ENCODE measurements at regions not wholly inside any gene's neighbourhood (a gene's known extent, or its start where the extent isn't known, plus 50 kb on each side); places are given as distances from the start of the nearest gene placed in this dataset.

DNA sequence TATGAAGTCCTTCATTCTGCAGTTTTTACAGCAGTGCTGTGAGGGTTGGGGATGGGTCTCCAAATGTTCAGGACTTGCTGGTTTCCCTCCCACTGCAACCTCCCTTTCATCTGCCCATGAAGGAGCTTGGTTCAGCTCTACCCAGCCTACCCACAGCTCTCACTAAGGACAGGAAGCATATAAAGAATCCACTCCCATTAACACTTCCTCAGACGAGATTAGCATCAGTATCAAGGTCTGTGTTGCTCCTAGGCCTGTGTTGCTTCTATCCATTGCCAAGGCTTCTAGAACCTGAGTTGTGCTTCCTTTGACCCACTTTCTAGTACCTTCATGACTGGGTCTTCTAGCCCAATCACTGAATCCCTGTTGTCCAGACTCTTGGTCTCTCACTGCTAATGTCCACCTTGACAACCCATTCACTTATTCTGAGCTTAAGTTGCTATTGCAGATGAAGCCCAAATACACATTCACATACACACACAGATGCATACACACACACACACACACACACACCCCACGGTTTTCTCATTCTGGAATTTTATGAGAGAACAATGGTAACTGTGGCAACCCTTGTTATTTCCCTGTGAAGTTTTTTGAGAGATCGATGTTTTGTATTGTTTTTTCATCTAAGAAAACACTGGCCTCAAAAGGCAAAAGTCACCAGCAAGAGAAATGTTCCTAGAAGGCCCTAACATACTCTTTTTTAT, 248.1 kb downstream of the MTERF1 start:
- no peak for TF ChIP-seq ZFX (IDR thresholded peaks at IDR 0.05; ENCODE audit: borderline replicate concordance)
- TF ChIP-seq, protein P1, sequence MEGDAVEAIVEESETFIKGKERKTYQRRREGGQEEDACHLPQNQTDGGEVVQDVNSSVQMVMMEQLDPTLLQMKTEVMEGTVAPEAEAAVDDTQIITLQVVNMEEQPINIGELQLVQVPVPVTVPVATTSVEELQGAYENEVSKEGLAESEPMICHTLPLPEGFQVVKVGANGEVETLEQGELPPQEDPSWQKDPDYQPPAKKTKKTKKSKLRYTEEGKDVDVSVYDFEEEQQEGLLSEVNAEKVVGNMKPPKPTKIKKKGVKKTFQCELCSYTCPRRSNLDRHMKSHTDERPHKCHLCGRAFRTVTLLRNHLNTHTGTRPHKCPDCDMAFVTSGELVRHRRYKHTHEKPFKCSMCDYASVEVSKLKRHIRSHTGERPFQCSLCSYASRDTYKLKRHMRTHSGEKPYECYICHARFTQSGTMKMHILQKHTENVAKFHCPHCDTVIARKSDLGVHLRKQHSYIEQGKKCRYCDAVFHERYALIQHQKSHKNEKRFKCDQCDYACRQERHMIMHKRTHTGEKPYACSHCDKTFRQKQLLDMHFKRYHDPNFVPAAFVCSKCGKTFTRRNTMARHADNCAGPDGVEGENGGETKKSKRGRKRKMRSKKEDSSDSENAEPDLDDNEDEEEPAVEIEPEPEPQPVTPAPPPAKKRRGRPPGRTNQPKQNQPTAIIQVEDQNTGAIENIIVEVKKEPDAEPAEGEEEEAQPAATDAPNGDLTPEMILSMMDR (IDR thresholded peaks at IDR 0.05): no peak
- no peak overlapping the region for H3K27ac ChIP-seq

DNA sequence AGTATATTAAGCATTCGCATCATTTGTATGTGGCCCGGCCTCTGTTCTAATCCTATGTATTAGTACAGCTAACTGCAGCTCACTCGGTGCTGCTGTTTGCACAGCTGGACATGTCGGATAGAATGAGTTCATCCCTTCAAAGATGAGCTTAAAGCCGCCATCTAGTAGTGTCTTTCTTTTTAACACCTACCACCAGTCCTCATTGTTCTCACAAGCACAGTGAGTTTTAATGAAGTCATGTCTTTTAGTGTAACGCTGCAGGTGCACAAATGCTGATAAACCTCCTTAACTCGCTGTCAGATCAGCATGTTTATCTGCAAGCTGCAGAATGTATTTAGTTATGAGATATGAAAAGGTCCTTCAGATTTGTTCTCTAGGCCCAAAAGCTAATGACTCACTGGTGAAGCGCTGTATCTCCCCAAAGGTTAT, 247.5 kb downstream of the MTERF1 start:
- TF ChIP-seq, protein P1 (IDR thresholded peaks at IDR 0.05): no peak
- no peak for TF ChIP-seq ZFX (IDR thresholded peaks at IDR 0.05; ENCODE audit: borderline replicate concordance)
- H3K27ac ChIP-seq: no peak overlapping the region

- TF ChIP-seq, protein P1 (IDR thresholded peaks at IDR 0.05): no peak
- TF ChIP-seq ZFX (IDR thresholded peaks at IDR 0.05; ENCODE audit: borderline replicate concordance): no peak
- no peak overlapping the region for H3K27ac ChIP-seq
Measured at GRCh38 chr7:91634485-91635177, 245.9 kb downstream of the MTERF1 start.

DNA sequence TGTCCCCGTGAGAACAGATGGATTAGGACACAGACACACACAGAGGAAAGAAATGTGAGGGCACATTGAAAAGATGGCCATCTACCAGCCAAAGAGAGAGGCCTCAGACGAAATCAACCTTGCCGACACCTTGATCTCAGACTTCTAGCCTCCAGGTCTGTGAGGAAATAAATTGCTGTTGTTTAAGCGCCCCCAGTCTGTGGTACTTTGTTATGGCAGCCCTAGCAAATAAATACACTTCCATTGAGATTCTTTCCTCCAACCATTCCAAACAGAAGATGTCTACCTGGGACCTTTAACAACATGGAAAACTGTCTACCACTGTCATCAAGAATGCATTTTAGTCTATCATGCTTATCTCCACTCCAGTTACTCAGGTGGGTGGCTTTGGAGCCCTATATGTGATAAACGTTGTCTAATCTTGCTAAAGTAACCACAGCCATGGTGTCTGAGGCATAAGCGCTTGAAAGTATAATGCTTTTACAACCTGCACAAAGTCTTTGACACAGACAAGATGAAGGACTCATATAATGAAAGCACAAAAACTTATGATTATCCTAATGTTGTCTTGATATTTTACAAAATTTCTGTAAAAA, 244.3 kb downstream of the MTERF1 start:
- TF ChIP-seq, protein P1 (IDR thresholded peaks at IDR 0.05): peak; percentile 86
- TF ChIP-seq ZFX (IDR thresholded peaks at IDR 0.05; ENCODE audit: borderline replicate concordance): no peak
- H3K27ac ChIP-seq: no peak overlapping the region

DNA sequence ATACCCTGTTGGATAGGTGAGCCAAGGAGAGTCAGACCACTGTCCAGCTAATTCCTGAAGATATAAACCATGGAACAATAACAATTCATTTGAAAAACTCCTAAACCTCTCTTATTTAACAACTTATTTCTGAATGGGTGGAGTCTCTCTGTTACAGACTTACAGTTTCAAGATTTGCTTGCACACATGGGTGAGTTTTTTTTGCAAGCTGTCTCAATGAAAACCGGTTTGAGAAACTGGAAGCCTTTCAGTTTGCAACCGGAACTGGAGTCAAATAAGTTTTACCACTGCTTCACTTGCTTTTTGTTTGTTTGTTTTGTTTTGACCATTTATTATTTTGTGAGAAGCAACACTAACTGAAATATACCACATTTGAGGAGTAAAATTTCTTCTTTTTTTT, 243.8 kb downstream of the MTERF1 start:
- H3K27ac ChIP-seq: no peak overlapping the region
- TF ChIP-seq ZFX (IDR thresholded peaks at IDR 0.05; ENCODE audit: borderline replicate concordance): no peak
- TF ChIP-seq, protein P1 (IDR thresholded peaks at IDR 0.05): no peak

DNA sequence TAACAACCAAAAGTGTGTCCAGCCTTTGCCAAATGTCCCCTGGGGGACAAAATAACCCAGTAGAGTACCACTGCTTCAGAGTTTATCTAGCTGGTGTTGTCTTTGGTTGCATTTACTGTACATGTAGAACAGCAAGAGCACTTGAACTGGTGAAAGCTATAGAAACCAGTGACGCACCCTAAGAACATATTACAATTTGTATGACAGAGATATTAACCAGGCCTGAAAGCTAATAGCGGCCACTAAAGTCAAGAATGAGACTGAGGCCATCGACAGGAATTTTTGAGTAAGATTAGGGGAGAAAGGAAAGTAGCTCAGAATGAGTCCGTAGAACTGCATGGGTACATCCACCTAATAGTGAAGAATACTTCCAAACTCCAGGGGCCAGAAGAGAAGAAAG, 236.2 kb downstream of the MTERF1 start:
- no peak overlapping the region for H3K27ac ChIP-seq
- TF ChIP-seq ZFX (IDR thresholded peaks at IDR 0.05; ENCODE audit: borderline replicate concordance): no peak
- TF ChIP-seq, protein P1 (IDR thresholded peaks at IDR 0.05): no peak

DNA sequence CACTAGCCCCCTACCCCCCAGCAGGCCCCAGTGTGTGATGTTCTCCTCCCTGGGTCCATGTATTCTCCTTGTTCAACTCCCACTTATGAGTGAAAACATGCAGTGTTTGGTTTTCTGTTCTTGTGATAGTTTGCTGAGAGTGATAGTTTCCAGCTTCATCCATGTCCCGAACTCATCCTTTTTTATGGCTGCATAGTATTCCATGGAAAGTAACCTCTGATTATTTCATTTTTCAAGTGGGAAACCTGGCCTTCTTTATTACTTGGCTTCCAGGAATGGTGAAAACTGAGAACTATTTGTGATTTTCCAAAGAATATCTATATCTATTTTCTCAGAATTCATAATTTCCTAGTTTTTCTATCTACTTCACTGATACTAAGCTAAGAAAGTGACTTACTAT, 235.0 kb downstream of the MTERF1 start:
- no peak overlapping the region for H3K27ac ChIP-seq
- TF ChIP-seq ZFX (IDR thresholded peaks at IDR 0.05; ENCODE audit: borderline replicate concordance): no peak
- TF ChIP-seq, protein P1 (IDR thresholded peaks at IDR 0.05): no peak

Data from 22Rv1 (cell line).